ENCODE measurements at regions not wholly inside any gene's neighbourhood (a gene's known extent, or its start where the extent isn't known, plus 50 kb on each side); places are given as distances from the start of the nearest gene placed in this dataset.
A peak's percentile ranks its signal among the peaks of the same experiment; 100 is the strongest.

- H3K9ac ChIP-seq (ENCODE audit: insufficient read depth, low read length), result no peak overlapping the region
- DNase-seq (ENCODE audit: low read depth in 2 of 2), result no peak
- no peaks in the 10 kb centered on the region for H4K20me1 ChIP-seq (ENCODE audit: control insufficient read depth, extremely low read depth, insufficient read depth, low read length)
- H3K4me1 ChIP-seq (ENCODE audit: control insufficient read depth, extremely low read depth, insufficient read depth, low read length), result no peaks in the 10 kb centered on the region
- no peaks in the 10 kb centered on the region for H3K27me3 ChIP-seq (ENCODE audit: control insufficient read depth, insufficient read depth, low read length)
- H3K36me3 ChIP-seq (ENCODE audit: control insufficient read depth, insufficient read depth, low read length), result no peaks in the 10 kb centered on the region
- no peak overlapping the region for H3K4me2 ChIP-seq (ENCODE audit: extremely low read depth, insufficient read depth, low read length)
- TF ChIP-seq EZH2 (IDR thresholded peaks at IDR 0.05; ENCODE audit: low read length, missing control alignments) (no peak), CTCF (conservative IDR thresholded peaks at IDR 0.05 in 1 of 2, IDR thresholded peaks at IDR 0.05 in 1 of 2; ENCODE audit: low read depth in 1 of 2, low read length in 2 of 2) (no peak)
- no peak overlapping the region for H3K4me3 ChIP-seq (replicated peaks in 1 of 4; ENCODE audit: control extremely low read depth in 1 of 4, insufficient read depth in 1 of 4, low read depth in 3 of 4, low read length in 4 of 4)
- H2AFZ ChIP-seq (ENCODE audit: low read length), result no peak overlapping the region
- no peaks in the 10 kb centered on the region for H3K79me2 ChIP-seq (ENCODE audit: control insufficient read depth, insufficient read depth, low read length)
- H3K9me3 ChIP-seq (ENCODE audit: control insufficient read depth, insufficient read depth, low read depth, low read length), result no peaks in the 10 kb centered on the region
- H3K27ac ChIP-seq (ENCODE audit: insufficient read depth, low read length), result no peak overlapping the region
These were observed 508.5 kb downstream of the ETNK1 start for GRCh38 chr12:23133471-23133870.

- H3K79me2 ChIP-seq (ENCODE audit: control insufficient read depth, insufficient read depth, low read length), result no peaks in the 10 kb centered on the region
- H3K27me3 ChIP-seq (ENCODE audit: control insufficient read depth, insufficient read depth, low read length), result no peaks in the 10 kb centered on the region
- H3K4me2 ChIP-seq (ENCODE audit: extremely low read depth, insufficient read depth, low read length), result no peak overlapping the region
- TF ChIP-seq CTCF (conservative IDR thresholded peaks at IDR 0.05 in 1 of 2, IDR thresholded peaks at IDR 0.05 in 1 of 2; ENCODE audit: low read depth in 1 of 2, low read length in 2 of 2) (no peak), EZH2 (IDR thresholded peaks at IDR 0.05; ENCODE audit: low read length, missing control alignments) (no peak)
- H3K9ac ChIP-seq (ENCODE audit: insufficient read depth, low read length), result no peak overlapping the region
- no peaks in the 10 kb centered on the region for H3K9me3 ChIP-seq (ENCODE audit: control insufficient read depth, insufficient read depth, low read depth, low read length)
- H2AFZ ChIP-seq (ENCODE audit: low read length), result no peak overlapping the region
- no peaks in the 10 kb centered on the region for H3K4me1 ChIP-seq (ENCODE audit: control insufficient read depth, extremely low read depth, insufficient read depth, low read length)
- H3K36me3 ChIP-seq (ENCODE audit: control insufficient read depth, insufficient read depth, low read length), result no peaks in the 10 kb centered on the region
- H3K27ac ChIP-seq (ENCODE audit: insufficient read depth, low read length), result no peak overlapping the region
- H3K4me3 ChIP-seq (replicated peaks in 1 of 4; ENCODE audit: control extremely low read depth in 1 of 4, insufficient read depth in 1 of 4, low read depth in 3 of 4, low read length in 4 of 4), result no peak overlapping the region
- DNase-seq (ENCODE audit: low read depth in 2 of 2), result peak in 1 of 2 donors; percentile 72
- H4K20me1 ChIP-seq (ENCODE audit: control insufficient read depth, extremely low read depth, insufficient read depth, low read length), result no peaks in the 10 kb centered on the region
These were observed 514.1 kb downstream of the ETNK1 start for GRCh38 chr12:23139026-23139425.

GRCh38 chr12:23140710-23141109 lies 515.7 kb downstream of the ETNK1 start:
- H3K79me2 ChIP-seq (ENCODE audit: control insufficient read depth, insufficient read depth, low read length), result no peaks in the 10 kb centered on the region
- peak; percentile 17 to 95 for DNase-seq (ENCODE audit: low read depth in 2 of 2)
- H3K36me3 ChIP-seq (ENCODE audit: control insufficient read depth, insufficient read depth, low read length), result no peaks in the 10 kb centered on the region
- no peak overlapping the region for H3K9ac ChIP-seq (ENCODE audit: insufficient read depth, low read length)
- H3K4me2 ChIP-seq (ENCODE audit: extremely low read depth, insufficient read depth, low read length), result no peak overlapping the region
- H3K4me1 ChIP-seq (ENCODE audit: control insufficient read depth, extremely low read depth, insufficient read depth, low read length), result no peaks in the 10 kb centered on the region
- no peak overlapping the region for H2AFZ ChIP-seq (ENCODE audit: low read length)
- TF ChIP-seq EZH2 (IDR thresholded peaks at IDR 0.05; ENCODE audit: low read length, missing control alignments) (no peak), CTCF (conservative IDR thresholded peaks at IDR 0.05 in 1 of 2, IDR thresholded peaks at IDR 0.05 in 1 of 2; ENCODE audit: low read depth in 1 of 2, low read length in 2 of 2) (no peak)
- no peak overlapping the region for H3K27ac ChIP-seq (ENCODE audit: insufficient read depth, low read length)
- H3K9me3 ChIP-seq (ENCODE audit: control insufficient read depth, insufficient read depth, low read depth, low read length), result no peaks in the 10 kb centered on the region
- no peak overlapping the region for H3K4me3 ChIP-seq (replicated peaks in 1 of 4; ENCODE audit: control extremely low read depth in 1 of 4, insufficient read depth in 1 of 4, low read depth in 3 of 4, low read length in 4 of 4)
- no peaks in the 10 kb centered on the region for H3K27me3 ChIP-seq (ENCODE audit: control insufficient read depth, insufficient read depth, low read length)
- H4K20me1 ChIP-seq (ENCODE audit: control insufficient read depth, extremely low read depth, insufficient read depth, low read length), result no peaks in the 10 kb centered on the region
